GM12892 (cell line): ENCODE measurements at regions not wholly inside any gene's neighbourhood (a gene's known extent, or its start where the extent isn't known, plus 50 kb on each side); places are given as distances from the start of the nearest gene placed in this dataset.

Experiments
- POLR2A ChIP-seq: IDR thresholded peaks from 2 replicates; pipeline ENCODE4 v1.6.1; 2011; ENCODE audit warnings: low read depth, low read length, control low read depth
- POLR2AphosphoS5 ChIP-seq: IDR thresholded peaks from 2 replicates; pipeline ENCODE4 v1.6.1; 2011; ENCODE audit warnings: low read depth, low read length, control low read depth

DNA sequence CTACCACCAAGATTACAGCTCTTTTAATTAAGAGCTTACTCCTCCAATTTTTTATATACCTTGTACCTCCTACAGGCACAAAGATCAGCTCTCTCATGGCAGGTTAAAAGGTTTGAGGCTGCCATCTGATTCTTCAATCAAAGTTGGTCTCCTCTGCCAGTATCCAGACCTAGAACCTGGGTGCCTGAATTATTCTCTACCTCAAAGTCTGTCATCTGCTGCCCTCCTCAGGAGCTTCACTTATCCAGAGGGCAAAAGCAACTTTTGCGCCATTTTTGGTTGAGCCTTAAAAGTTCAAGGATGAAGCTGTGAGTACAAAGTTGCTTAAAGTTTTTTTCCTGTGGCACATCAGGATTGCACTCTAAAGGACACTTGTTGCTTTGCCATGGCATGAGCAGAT, 343.7 kb upstream of the PPP1R2C start:
- TF ChIP-seq POLR2A (no peak), POLR2AphosphoS5 (no peak)
